A549 (cell line): ENCODE measurements at regions not wholly inside any gene's neighbourhood (a gene's known extent, or its start where the extent isn't known, plus 50 kb on each side); places are given as distances from the start of the nearest gene placed in this dataset.

Experiments
- CEBPB ChIP-seq, 2 experiments: fragments of >200 bp in 1 of 2; sonication (Bioruptor Twin) in 1 of 2; formaldehyde crosslinking in 1 of 2; IDR thresholded peaks; 2 replicates each; pipeline ENCODE4 v1.6.1; 2012 to 2016
- CHD2 ChIP-seq: fragments of 150-350 bp; IDR thresholded peaks from 2 replicates; pipeline ENCODE4 v1.6.1; 2014; ENCODE audit warnings: low read length; ENCODE audit not compliant: partially characterized antibody
- CTCF ChIP-seq: fragments of >200 bp; sonication (Bioruptor Twin); formaldehyde crosslinking; IDR thresholded peaks from 3 replicates; pipeline ENCODE4 v1.5.1; 2016
- EP300 ChIP-seq, 2 experiments: fragments of >200 bp; sonication (Bioruptor Twin); formaldehyde crosslinking; IDR thresholded peaks; 2 replicates in 1 of 2; 3 replicates in 1 of 2; pipeline ENCODE4 v1.6.1; 2016 to 2017
- ESRRA ChIP-seq: fragments of 150-350 bp; IDR thresholded peaks from 2 replicates; pipeline ENCODE4 v1.6.1; 2014; ENCODE audit warnings: mild to moderate bottlenecking, low read length, borderline replicate concordance
- HES2 ChIP-seq: fragments of >200 bp; sonication (Bioruptor Twin); formaldehyde crosslinking; IDR thresholded peaks from 2 replicates; pipeline ENCODE4 v1.6.1; 2016
- JUN ChIP-seq, 2 experiments: fragments of >200 bp; sonication (Bioruptor Twin); formaldehyde crosslinking; IDR thresholded peaks; 2 replicates in 1 of 2; 3 replicates in 1 of 2; pipeline ENCODE4 v1.6.1; 2016 to 2017
- JUNB ChIP-seq: fragments of >200 bp; sonication (Bioruptor Twin); formaldehyde crosslinking; IDR thresholded peaks from 2 replicates; pipeline ENCODE4 v1.6.1; 2016
- KDM5A ChIP-seq: fragments of 200-600 bp; sonication (generic); IDR thresholded peaks from 2 replicates; pipeline ENCODE4 v1.6.1; 2016; ENCODE audit warnings: antibody characterized with exemption, mild to moderate bottlenecking
- MAX ChIP-seq: IDR thresholded peaks from 2 replicates; pipeline ENCODE4 v1.6.1; 2012
- NR3C1 ChIP-seq: fragments of >200 bp; sonication (Bioruptor Twin); formaldehyde crosslinking; IDR thresholded peaks from 3 replicates; pipeline ENCODE4 v1.6.1; 2017
- POLR2A ChIP-seq: IDR thresholded peaks from 2 replicates; pipeline ENCODE4 v1.6.1; 2012; ENCODE audit warnings: mild to moderate bottlenecking, low read length
- REST ChIP-seq: fragments of 200-600 bp; sonication (generic); IDR thresholded peaks from 2 replicates; pipeline ENCODE4 v1.6.1; 2016; ENCODE audit warnings: antibody characterized with exemption, mild to moderate bottlenecking, moderate library complexity
- ZFP36 ChIP-seq: fragments of 450-650 bp; IDR thresholded peaks from 2 replicates; pipeline ENCODE4 v1.6.1; 2014; ENCODE audit warnings: borderline replicate concordance; ENCODE audit not compliant: partially characterized antibody

- TF ChIP-seq CTCF (peak; percentile 63), POLR2A (no peak), JUNB (no peak), HES2 (no peak), ESRRA (no peak), CHD2 (no peak), MAX (no peak), ZFP36 (no peak), KDM5A (no peak), CEBPB (IDR thresholded peaks at IDR 0.05) (no peak), EP300 (IDR thresholded peaks at IDR 0.05) (no peak), REST (no peak), JUN (IDR thresholded peaks at IDR 0.05) (no peak), NR3C1 (no peak)
These were observed 61.2 kb upstream of the JAK2 start for GRCh38 chr9:4923580-4924544.
